SK-N-SH (cell line): ENCODE measurements at regions not wholly inside any gene's neighbourhood (a gene's known extent, or its start where the extent isn't known, plus 50 kb on each side); places are given as distances from the start of the nearest gene placed in this dataset.

Experiments used
- CTCF ChIP-seq: fragments of 200-600 bp; sonication (generic); IDR thresholded peaks from 2 replicates; pipeline ENCODE4 v1.6.1; 2017; ENCODE audit warnings: antibody characterized with exemption, mild to moderate bottlenecking, moderate library complexity
- SIN3A ChIP-seq: IDR thresholded peaks from 2 replicates; pipeline ENCODE4 v1.6.1; 2012; ENCODE audit warnings: low read depth, mild to moderate bottlenecking, low read length, moderate library complexity, borderline replicate concordance
- TF ChIP-seq, protein P1 (sequence below): IDR thresholded peaks from 2 replicates; pipeline ENCODE4 v1.4.0; 2012; ENCODE audit warnings: low read depth
- TF ChIP-seq, protein P2 (sequence below): IDR thresholded peaks from 2 replicates; pipeline ENCODE4 v1.4.0; 2012; ENCODE audit warnings: low read depth, borderline replicate concordance

DNA sequence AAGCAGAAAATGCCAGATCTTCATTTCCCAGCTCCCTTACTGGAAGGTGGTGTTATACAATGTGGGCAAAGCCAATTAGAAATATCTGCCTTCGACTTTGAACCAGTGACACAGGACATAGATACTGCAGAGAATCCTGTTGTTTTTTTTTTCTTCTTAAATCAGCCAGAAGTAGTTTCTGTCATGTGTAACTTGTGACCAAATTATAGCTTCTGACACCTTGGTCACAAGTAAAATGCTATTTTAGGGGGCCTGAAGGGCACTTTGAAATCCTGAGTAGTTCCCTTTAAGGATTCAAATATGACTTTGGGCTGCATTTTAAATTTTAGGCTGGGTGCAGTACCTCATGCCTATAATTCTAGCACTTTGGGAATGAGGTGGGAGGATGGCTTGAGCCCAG, 89.0 kb upstream of the TLK1 start:
- TF ChIP-seq SIN3A (no peak), CTCF (no peak)
- TF ChIP-seq, protein P1, sequence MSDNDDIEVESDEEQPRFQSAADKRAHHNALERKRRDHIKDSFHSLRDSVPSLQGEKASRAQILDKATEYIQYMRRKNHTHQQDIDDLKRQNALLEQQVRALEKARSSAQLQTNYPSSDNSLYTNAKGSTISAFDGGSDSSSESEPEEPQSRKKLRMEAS: no peak
- TF ChIP-seq, protein P2, sequence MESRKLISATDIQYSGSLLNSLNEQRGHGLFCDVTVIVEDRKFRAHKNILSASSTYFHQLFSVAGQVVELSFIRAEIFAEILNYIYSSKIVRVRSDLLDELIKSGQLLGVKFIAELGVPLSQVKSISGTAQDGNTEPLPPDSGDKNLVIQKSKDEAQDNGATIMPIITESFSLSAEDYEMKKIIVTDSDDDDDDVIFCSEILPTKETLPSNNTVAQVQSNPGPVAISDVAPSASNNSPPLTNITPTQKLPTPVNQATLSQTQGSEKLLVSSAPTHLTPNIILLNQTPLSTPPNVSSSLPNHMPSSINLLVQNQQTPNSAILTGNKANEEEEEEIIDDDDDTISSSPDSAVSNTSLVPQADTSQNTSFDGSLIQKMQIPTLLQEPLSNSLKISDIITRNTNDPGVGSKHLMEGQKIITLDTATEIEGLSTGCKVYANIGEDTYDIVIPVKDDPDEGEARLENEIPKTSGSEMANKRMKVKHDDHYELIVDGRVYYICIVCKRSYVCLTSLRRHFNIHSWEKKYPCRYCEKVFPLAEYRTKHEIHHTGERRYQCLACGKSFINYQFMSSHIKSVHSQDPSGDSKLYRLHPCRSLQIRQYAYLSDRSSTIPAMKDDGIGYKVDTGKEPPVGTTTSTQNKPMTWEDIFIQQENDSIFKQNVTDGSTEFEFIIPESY: no peak
